WERI-Rb-1 (cell line): ENCODE measurements at regions not wholly inside any gene's neighbourhood (a gene's known extent, or its start where the extent isn't known, plus 50 kb on each side); places are given as distances from the start of the nearest gene placed in this dataset.
"Not testable (repeated sequence)": the region's sequence is repeated elsewhere in the genome, so short reads cannot be mapped to it uniquely, and the experiment has no call there.

ENCODE experiments used
- DNase-seq: peaks from one replicate; pipeline ENCODE4 v3.0.0-alpha.2; 2020
- H3K27ac ChIP-seq: fragments of 250-450 bp; sonication (Bioruptor Pico); 2 replicates; pipeline ENCODE4 v1.5.1; 2020; ENCODE audit warnings: mild to moderate bottlenecking, moderate library complexity
- H3K27me3 ChIP-seq: fragments of 250-450 bp; sonication (Bioruptor Pico); 2 replicates; pipeline ENCODE4 v1.5.1; 2021; ENCODE audit warnings: mild to moderate bottlenecking, low read depth, moderate library complexity; ENCODE audit not compliant: insufficient read depth, severe bottlenecking
- H3K36me3 ChIP-seq: fragments of 250-450 bp; sonication (Bioruptor Pico); 2 replicates; pipeline ENCODE4 v1.5.1; 2020; ENCODE audit warnings: mild to moderate bottlenecking, moderate library complexity
- H3K4me3 ChIP-seq: 2 replicates; pipeline ENCODE4 v1.5.1; 2011; ENCODE audit warnings: low read depth, mild to moderate bottlenecking, control low read depth, low read length
- H3K9me3 ChIP-seq: fragments of 250-450 bp; sonication (Bioruptor Pico); 2 replicates; pipeline ENCODE4 v1.5.1; 2021; ENCODE audit warnings: mild to moderate bottlenecking, moderate library complexity; ENCODE audit not compliant: severe bottlenecking
- TF ChIP-seq, protein P1 (sequence below): IDR thresholded peaks from 2 replicates; pipeline ENCODE4 v1.5.1; 2011; ENCODE audit warnings: low read depth, mild to moderate bottlenecking, control low read depth, inconsistent platforms, low read length

- Histone ChIP-seq H3K9me3 (no peaks in the 10 kb centered on the region), H3K27me3 (no peaks in the 10 kb centered on the region), H3K27ac (no peak overlapping the region), H3K4me3 (no peak overlapping the region), H3K36me3 (no peaks in the 10 kb centered on the region)
- TF ChIP-seq, protein P1, sequence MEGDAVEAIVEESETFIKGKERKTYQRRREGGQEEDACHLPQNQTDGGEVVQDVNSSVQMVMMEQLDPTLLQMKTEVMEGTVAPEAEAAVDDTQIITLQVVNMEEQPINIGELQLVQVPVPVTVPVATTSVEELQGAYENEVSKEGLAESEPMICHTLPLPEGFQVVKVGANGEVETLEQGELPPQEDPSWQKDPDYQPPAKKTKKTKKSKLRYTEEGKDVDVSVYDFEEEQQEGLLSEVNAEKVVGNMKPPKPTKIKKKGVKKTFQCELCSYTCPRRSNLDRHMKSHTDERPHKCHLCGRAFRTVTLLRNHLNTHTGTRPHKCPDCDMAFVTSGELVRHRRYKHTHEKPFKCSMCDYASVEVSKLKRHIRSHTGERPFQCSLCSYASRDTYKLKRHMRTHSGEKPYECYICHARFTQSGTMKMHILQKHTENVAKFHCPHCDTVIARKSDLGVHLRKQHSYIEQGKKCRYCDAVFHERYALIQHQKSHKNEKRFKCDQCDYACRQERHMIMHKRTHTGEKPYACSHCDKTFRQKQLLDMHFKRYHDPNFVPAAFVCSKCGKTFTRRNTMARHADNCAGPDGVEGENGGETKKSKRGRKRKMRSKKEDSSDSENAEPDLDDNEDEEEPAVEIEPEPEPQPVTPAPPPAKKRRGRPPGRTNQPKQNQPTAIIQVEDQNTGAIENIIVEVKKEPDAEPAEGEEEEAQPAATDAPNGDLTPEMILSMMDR, result no peak
- DNase-seq, result no peak
Observed at GRCh38 chr7:84720456-84721097, 466.3 kb downstream of the SEMA3D start.

DNA sequence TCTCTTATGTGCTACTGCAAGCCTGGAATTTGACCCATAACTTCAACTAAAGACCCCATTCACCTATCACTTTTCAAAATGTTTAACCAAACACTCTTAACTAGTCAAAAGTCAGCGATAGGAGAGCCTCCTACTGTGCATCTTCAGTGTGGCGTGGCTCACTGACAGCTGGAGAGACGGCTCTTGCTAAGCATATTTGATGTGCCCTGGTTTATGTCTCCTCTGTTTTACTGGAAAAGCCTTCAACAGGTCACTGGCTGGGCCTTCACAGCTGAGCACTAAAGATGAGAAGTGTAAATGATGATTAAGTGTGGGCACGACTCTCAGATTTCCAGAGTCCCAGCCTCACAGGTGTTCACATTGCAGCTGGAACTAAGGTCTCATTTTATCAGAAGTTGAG is 472.1 kb downstream of the SEMA3D start:
- H3K9me3 ChIP-seq, result no peaks in the 10 kb centered on the region
- TF ChIP-seq, protein P1, result no peak
- no peak overlapping the region for H3K4me3 ChIP-seq
- no peaks in the 10 kb centered on the region for H3K36me3 ChIP-seq
- no peak overlapping the region for H3K27ac ChIP-seq
- no peaks in the 10 kb centered on the region for H3K27me3 ChIP-seq
- no peak for DNase-seq

DNA sequence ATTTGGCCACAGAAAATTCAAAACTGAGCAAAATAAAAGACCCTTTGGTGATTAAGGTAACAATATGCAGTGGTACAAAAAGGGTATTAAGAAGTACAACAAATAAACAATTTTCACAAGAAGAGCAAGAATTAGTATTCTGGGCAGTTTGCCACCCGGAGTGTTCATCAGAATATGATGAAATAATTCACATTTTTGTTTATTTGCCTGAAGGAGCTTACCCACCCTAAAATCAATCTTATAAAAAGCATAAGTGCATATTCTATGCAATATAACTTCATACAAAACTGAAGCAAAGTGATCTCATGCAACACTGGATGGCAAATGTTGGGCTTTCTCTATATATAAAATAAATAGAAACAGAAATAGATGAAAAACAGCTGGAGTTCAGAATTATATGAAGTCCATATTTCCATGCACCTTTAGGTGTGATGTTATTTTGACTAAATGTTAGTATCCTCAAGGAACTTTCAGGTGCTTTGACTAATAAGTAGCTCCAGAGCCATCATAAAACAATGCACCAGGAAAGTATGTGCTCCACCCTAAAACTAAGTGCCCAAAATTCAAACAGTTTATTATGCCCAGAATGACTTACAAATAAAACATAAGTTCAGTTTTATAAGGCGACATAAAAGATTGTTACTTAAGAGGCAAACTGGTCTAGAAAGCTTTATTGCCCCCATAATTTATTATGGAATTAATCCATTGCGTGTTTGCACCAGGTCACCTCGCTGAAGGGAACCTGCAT is 474.3 kb downstream of the SEMA3D start:
- no peak for DNase-seq
- H3K9me3 ChIP-seq, result no peaks in the 10 kb centered on the region
- no peaks in the 10 kb centered on the region for H3K36me3 ChIP-seq
- TF ChIP-seq, protein P1, result no peak
- no peaks in the 10 kb centered on the region for H3K27me3 ChIP-seq
- H3K27ac ChIP-seq, result no peak overlapping the region
- H3K4me3 ChIP-seq, result no peak overlapping the region

DNA sequence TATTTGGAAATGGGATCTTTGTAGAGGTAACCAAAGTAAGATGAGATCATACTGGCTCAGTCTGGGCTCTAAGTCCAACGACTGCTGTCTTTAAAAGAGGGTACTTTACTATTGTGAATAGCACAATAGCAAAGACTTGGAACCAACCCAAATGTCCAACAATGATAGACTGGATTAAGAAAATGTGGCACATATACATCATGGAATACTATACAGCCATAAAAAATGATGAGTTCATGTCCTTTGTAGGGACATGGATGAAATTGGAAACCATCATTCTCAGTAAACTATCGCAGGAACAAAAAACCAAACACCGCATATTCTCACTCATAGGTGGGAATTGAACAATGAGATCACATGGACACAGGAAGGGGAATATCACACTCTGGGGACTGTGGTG is 476.3 kb downstream of the SEMA3D start:
- H3K27ac ChIP-seq, H3K9me3 ChIP-seq, H3K27me3 ChIP-seq, H3K4me3 ChIP-seq, DNase-seq, H3K36me3 ChIP-seq: not testable (repeated sequence)

DNA sequence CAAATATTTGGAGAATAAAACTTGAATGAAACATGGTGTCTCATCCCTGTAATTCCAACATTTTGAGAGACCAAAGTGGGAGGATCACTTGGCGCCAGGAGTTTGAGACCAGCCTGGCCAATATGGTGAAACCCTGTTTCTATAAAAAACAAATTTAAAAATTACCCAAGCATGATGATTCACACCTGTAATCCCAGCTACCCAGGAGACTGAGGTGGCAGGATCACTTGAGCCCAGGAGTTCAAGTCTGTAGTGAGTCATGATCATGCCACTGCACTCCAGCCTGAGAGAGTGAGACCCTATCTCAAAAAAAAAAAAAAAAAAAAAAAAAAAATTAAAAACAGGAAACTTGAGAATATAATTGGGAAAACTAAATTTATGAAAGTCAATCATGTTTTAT is 481.1 kb downstream of the SEMA3D start:
- TF ChIP-seq, protein P1, result no peak

GRCh38 chr7:84705079-84705478 is 481.8 kb downstream of the SEMA3D start:
- no peaks in the 10 kb centered on the region for H3K36me3 ChIP-seq
- no peak for DNase-seq
- no peaks in the 10 kb centered on the region for H3K9me3 ChIP-seq
- no peaks in the 10 kb centered on the region for H3K27me3 ChIP-seq
- H3K27ac ChIP-seq, result no peak overlapping the region
- H3K4me3 ChIP-seq, result no peak overlapping the region
- TF ChIP-seq, protein P1, result no peak

More for the DNA sequence above, 481.1 kb downstream of the SEMA3D start:
- DNase-seq, result no peak
- Histone ChIP-seq H3K27ac (no peak overlapping the region), H3K4me3 (no peak overlapping the region), H3K36me3 (no peaks in the 10 kb centered on the region), H3K27me3 (no peaks in the 10 kb centered on the region), H3K9me3 (no peaks in the 10 kb centered on the region)
